ENCODE measurements at regions not wholly inside any gene's neighbourhood (a gene's known extent, or its start where the extent isn't known, plus 50 kb on each side); places are given as distances from the start of the nearest gene placed in this dataset.

GRCh38 chr2:71864085-71864484, 283.6 kb downstream of the CYP26B1 start:
- DNase-seq (ENCODE audit: low spot score): no peak

GRCh38 chr2:71863396-71863795, 284.3 kb downstream of the CYP26B1 start:
- no peak for DNase-seq (ENCODE audit: low spot score)

- no peak for DNase-seq (ENCODE audit: low spot score)
Observed at GRCh38 chr2:71862921-71863320, 284.7 kb downstream of the CYP26B1 start.

DNA sequence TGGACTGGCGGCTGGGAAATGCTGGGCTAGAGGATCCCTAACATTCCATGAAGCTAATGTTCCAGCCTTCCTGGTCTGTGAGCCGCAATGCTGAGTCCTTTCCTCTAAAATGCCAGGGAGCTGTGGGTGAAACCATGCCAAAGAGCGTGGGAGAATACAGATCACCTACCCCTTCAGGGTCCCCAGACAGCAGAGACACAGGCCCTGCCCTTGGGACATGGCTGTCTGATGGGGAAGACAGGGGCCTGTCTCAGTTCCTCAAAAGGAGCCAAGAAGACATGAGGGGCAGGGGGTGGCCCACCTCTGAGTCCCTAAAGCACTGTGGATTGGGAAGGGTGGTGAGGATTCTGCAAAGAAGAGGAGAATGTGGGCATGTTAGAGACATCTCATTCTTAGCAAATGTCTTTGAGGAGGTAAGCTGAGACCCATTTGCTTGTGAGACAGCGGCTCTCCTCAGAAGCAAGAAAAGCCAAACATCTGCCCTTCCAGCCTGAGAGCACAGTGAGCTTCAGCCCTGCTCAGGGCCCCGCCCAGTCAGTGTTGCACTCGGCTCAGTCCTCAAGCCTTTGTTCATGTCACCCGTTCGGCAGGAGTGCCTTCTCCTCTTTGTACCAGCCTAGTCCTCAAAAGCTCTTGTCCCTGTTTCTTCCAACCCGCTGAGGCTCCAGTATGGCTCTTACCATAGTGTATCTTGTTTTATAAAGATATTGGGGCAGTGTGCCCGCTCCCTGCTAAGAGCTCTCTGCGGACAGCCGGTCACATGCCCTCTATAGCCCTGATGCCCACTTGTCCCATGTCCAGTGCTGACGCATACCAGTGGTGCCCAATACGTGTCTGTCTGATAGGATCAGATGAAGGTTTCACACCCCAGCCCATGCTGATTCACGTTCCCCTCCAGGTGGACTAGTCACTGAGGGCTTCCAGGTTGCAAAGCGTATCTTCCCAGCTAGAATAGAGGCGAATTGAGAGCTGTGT, 286.2 kb downstream of the CYP26B1 start:
- no peak for DNase-seq (ENCODE audit: low spot score)

DNA sequence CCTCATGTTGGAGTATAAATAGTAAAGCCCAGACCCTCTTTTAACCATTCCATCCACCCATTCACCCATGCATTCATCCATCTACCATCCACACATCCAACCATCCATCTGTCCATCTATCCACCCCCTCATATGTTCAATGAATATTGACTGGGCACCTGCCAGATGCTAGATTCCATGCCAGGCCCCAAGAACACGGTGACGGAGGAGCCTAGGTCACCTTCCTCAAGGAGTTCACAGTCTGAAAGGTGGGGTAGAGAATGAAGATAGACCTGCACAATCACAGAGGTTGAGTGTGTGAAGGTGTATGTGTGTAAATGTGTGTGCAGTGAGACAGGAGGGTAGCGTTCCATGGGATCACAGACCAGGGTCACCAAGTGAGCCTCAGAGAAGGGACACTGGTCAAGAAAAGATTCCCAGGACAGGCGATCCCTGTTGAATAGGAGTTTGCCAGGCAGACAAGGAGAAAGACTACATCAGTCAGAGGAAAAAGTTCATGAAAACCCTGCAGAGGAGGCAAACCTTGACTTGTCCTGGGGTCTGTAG, 287.2 kb downstream of the CYP26B1 start:
- DNase-seq (ENCODE audit: low spot score): no peak

- DNase-seq (ENCODE audit: low spot score): no peak
Observed at GRCh38 chr2:71859211-71859847, 288.3 kb downstream of the CYP26B1 start.

DNA sequence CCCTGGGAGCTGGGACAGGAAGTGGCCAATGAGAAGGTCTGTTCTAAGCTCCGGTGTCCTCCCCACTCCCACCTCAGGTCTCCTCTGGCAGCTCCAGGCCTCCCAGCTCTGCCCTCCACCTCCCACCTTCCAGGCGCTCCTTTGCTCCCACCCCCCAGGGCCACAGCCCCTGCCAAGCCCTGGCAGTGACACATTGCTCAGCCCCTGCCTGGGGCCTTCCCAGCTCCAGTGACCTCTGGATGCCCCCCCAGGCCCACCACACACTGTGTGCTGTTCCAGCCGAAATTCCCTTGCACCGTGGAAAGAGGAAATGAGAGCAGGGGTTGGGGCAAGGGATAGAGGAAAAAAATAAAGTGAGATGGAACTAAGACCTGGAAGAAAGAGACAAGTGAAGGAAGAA, 289.6 kb downstream of the CYP26B1 start:
- DNase-seq (ENCODE audit: low spot score): no peak

DNA sequence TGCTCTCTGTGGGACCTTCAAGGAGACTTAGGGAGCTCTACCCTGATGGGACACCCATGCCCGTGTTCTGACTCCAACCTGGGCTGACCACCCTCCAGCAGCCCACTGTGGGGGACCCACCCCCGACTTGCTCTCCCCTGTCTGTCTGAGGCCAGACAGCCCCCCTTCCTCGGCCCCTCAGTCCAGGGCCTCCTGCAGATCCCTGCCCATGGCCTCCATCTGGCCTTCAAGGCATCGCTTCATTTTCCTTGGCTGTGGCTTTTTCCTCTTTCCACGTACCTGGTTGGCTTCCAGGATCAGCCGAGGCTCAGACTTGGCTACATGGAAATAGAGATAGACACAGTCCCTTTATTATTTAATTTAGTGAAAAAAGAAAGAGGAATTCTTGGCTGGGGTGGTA, 290.0 kb downstream of the CYP26B1 start:
- no peak for DNase-seq (ENCODE audit: low spot score)

DNA sequence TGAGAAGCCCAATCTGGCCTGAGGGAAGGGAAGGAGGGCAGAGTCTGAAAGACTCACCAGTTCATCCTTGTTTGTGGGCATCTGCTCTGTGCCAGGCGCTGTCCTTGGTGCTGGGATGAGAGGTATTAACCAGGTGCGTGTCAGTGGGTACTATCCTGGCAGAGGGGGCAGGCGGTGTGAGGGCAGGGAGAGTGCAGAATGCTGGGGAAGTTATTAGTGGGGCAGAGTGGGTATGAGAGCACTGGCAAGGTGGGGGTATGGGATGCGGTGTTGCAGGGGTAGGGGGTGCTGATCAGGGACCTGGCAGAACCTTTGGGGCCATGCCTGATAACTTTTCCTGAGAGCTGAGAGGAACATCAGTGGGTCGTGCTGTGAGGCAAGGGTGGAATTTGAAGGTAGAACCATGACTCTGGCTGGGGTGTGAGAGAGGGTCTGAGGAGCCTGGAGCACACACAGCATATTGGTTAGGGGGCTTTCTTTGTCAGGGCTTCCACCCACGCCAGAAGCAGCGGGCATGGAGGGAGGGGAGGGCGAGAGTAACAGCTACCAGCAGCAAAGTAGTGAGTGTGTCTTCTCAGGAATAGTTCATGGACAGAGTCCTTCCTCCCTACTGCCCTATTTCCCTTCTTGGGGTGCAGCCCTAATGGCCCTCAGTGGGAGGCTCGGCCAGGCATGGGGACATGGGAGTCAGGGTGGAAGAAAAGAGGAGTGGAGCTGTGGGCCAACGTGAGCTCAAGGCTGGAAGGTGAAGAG, 290.7 kb downstream of the CYP26B1 start:
- no peak for DNase-seq (ENCODE audit: low spot score)

DNA sequence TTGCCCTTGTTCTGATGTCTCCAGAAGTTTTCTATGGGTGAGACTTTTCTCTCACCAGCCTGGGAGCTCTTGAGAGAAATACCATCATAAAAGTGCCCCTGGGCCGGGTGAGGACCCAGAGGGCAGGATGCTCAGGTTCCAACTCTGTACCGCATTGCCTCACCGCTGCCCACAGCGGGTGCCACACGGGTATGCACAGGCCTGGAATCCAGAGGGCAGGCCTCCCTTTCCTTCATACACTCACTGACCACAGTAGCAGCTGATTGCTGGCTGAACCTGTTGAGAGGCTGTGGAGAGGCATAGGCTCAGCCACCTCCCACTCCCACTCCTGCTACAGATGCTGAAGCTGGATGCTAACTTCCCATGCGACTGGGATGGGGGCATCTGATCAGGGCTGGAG, 293.8 kb downstream of the CYP26B1 start:
- no peak for DNase-seq (ENCODE audit: low spot score)

GRCh38 chr2:71852141-71852711, 295.4 kb downstream of the CYP26B1 start:
- DNase-seq (ENCODE audit: low spot score): no peak

GRCh38 chr2:71851094-71851750, 296.4 kb downstream of the CYP26B1 start:
- DNase-seq (ENCODE audit: low spot score): no peak

- no peak for DNase-seq (ENCODE audit: low spot score)
Observed at GRCh38 chr2:71850306-71850801, 297.3 kb downstream of the CYP26B1 start.

- DNase-seq (ENCODE audit: low spot score): no peak
Observed at GRCh38 chr2:71849607-71850305, 297.9 kb downstream of the CYP26B1 start.

GRCh38 chr2:71849111-71849510, 298.6 kb downstream of the CYP26B1 start:
- DNase-seq (ENCODE audit: low spot score): no peak

DNA sequence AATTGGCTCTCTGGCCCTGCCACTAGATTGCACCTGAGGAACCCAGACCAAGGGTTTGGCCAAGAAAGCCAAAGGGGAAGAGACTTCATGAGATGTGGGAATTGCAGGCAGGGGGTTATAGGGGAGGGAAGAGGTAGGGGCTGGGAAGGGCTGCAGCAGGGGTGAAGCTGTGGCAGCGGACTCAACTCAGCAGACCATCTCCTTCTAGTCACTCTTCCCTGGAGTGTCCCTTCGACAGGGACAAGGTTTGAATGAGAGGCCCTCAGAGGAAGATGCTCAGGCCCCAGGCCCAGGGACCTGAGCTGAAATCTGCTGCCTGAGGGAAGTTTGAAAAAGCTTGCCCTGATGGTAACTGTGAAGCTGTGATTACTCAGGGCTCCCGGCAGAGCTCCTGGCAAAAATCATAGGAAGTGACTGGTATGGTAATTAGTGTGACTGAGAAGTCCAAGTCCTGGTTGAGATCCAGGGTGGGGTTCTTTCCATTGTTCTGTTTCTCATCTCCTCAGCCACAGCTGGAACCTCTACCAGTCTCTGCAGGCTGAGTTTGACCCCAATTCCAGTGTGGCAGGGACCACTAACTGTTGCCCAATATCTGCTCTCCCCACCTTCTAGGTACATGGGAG, 300.9 kb downstream of the CYP26B1 start:
- no peak for DNase-seq (ENCODE audit: low spot score)

DNA sequence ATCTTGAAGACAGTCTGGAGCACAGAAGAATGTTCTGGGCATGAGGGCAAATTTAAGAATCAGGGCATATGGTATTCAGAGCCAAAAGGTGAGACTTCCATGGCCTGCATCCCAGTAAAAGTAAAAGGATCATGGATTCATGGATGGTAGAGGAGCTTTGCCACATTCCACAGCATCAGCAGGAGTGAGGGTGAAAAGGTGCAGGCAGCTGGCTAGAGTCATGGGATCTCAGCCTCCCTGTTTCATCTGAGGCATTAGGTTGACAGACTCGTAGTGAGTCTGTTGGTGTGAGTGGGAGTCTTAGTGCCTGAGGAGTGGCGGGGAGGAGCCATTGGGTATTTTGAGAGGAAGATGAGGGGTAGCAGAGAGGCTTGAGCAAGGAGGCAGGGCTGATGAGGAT, 301.6 kb downstream of the CYP26B1 start:
- DNase-seq (ENCODE audit: low spot score): no peak

- DNase-seq (ENCODE audit: low spot score): no peak
Observed at GRCh38 chr2:71844967-71845366, 302.7 kb downstream of the CYP26B1 start.

GRCh38 chr2:71843391-71843850, 304.2 kb downstream of the CYP26B1 start:
- DNase-seq (ENCODE audit: low spot score): no peak

GRCh38 chr2:71842744-71843143, 304.9 kb downstream of the CYP26B1 start:
- DNase-seq (ENCODE audit: low spot score): no peak
